Liver (tissue), 3 donors: ENCODE measurements at regions not wholly inside any gene's neighbourhood (a gene's known extent, or its start where the extent isn't known, plus 50 kb on each side); places are given as distances from the start of the nearest gene placed in this dataset.

ENCODE experiments used
- ATF3 ChIP-seq: IDR thresholded peaks from 2 replicates; pipeline ENCODE4 v1.6.1; 2016; ENCODE audit warnings: antibody characterized with exemption
- CTCF ChIP-seq: fragments of 150-350 bp; IDR thresholded peaks from 2 replicates; pipeline ENCODE4 v1.5.1; 2017; ENCODE audit warnings: improper control_type of control experiment, low read depth, low read length; ENCODE audit not compliant: missing input control
- EGR1 ChIP-seq, 2 donors: IDR thresholded peaks; 2 replicates each; pipeline ENCODE4 v1.6.1; 2016 to 2018; ENCODE audit warnings: antibody characterized with exemption in 2 of 2, low read depth in 2 of 2
- JUND ChIP-seq, 2 donors: IDR thresholded peaks; 2 replicates each; pipeline ENCODE4 v1.6.1; 2016; ENCODE audit warnings: antibody characterized with exemption in 2 of 2
- RAD21 ChIP-seq, 2 donors: IDR thresholded peaks; 2 replicates each; pipeline ENCODE4 v1.6.1; 2016; ENCODE audit warnings: antibody characterized with exemption in 2 of 2, mild to moderate bottlenecking in 2 of 2
- REST ChIP-seq: IDR thresholded peaks from 2 replicates; pipeline ENCODE4 v1.6.1; 2016; ENCODE audit warnings: antibody characterized with exemption, mild to moderate bottlenecking
- RXRA ChIP-seq, 2 donors: IDR thresholded peaks; 2 replicates each; pipeline ENCODE4 v1.6.1; 2017 to 2018; ENCODE audit warnings: antibody characterized with exemption in 2 of 2, mild to moderate bottlenecking in 1 of 2
- TAF1 ChIP-seq: conservative IDR thresholded peaks from 2 replicates; pipeline ENCODE4 v1.6.1; 2016; ENCODE audit warnings: antibody characterized with exemption, mild to moderate bottlenecking
- YY1 ChIP-seq: IDR thresholded peaks from 2 replicates; pipeline ENCODE4 v1.6.1; 2016; ENCODE audit warnings: antibody characterized with exemption, mild to moderate bottlenecking
- ZBTB33 ChIP-seq: IDR thresholded peaks from 2 replicates; pipeline ENCODE4 v1.6.1; 2016; ENCODE audit warnings: antibody characterized with exemption
- donor health status: healthy.
- donor health status: healthy.

GRCh38 chr12:77384941-77385340 lies 319.6 kb upstream of the E2F7 start:
- TF ChIP-seq JUND (IDR thresholded peaks at IDR 0.05) (no peak), CTCF (no peak), REST (no peak), ZBTB33 (no peak), RAD21 (IDR thresholded peaks at IDR 0.05) (no peak), YY1 (no peak), TAF1 (no peak), EGR1 (IDR thresholded peaks at IDR 0.05; ENCODE audit: low read depth in 2 of 2) (no peak), RXRA (IDR thresholded peaks at IDR 0.05) (no peak), ATF3 (no peak)
